ENCODE measurements at regions not wholly inside any gene's neighbourhood (a gene's known extent, or its start where the extent isn't known, plus 50 kb on each side); places are given as distances from the start of the nearest gene placed in this dataset.

DNA sequence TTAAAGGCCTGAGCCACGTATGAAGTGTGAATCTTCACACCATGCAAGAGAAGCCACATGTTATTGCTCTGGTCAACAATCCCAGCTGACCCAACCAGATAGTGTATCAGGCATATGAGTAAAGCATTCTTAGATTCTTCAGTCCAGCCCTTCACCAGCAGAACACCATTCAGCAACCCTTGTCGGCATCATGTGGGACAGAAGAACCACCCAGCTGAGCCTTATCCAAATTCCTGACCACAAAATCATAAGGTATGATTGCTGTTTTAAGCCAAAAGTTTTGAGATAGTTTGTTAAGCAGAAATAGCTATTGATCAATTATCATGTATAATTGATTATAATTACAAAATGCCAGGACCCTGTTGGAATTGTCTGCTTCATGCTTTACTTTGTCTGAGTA, 664.9 kb downstream of the VRK1 start:
- DNase-seq, result no peak

DNA sequence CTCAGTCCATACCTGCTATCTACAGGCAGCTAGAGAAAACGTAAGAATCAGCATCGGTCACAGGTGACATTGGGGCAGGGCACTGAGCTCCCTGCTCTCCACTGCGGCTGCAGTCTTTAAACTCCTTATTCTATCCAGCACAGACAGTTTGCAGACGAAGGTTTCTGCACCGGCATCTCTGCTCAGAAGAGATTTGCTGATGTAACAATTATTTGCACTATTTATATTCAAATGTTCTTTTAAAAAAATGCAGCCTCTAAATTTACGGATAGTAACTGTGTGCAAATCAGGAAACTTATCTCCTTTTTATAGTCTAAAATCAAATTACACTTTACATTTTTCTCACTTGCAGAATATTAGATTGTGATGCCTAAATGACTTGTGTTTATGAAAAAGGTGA, 671.0 kb downstream of the VRK1 start:
- no peak for DNase-seq

DNA sequence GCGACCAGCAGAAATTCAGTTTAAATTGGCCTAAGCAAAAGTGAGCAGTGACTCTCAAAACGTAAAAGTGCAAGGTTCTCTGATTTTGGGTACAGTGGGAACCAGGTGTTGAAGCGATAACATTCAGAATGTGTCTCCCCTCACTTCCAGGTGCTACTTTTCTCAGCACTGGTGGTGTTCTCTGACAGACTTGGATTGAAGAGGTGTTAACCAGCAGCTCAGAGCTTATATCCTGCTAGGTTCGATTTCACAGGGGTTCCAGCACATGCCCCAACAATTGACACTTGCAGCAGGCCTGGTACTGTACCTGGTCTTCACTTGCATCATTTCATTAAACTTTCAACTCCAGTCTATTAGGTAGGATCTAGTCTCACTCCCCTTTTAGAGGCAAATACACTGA, 680.2 kb downstream of the VRK1 start:
- no peak for DNase-seq

DNA sequence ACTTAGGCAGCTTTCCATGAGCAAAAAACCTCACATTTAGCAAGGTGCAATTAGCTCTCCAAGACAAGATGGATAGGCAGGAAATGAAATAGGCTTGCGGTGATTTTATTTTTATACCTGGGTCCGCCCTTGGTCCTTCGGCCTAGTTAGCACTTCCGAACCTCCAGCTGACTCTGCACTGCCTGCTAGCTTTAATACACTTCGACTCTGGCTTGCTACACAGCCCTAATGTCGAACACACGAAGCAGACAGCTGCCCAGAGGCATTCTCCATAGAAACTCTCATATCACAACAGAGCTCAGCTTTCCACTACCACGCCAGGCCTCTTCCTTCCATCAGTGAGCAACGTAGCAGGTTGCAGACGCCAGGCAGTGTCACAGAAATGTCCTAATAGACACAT, 688.0 kb downstream of the VRK1 start:
- no peak for DNase-seq

DNA sequence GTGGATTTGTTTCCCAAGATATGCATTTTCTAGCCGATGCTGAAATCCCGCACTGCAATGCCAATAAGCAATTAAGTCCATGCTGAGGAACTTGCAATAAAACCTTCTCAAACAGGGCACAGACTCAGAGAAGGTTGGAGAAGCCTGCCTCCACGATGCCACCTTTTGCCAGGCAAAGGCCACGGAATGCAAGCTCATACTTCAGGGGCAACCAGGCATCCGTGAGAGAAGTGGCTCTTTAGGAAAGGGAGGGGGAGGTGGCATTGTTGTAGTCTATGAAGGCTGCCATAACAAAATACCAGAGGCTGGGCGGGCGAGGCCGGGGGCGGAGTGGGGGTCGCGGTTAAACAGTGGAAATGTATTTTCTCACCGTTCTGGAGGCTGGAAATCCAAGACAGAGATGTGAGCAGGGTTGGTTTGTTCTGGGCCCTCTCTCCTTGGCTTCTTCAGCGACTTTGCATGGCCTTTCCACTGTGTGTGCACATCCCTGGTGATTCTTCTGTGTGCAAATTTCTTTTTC, 689.5 kb downstream of the VRK1 start:
- DNase-seq, result no peak

DNA sequence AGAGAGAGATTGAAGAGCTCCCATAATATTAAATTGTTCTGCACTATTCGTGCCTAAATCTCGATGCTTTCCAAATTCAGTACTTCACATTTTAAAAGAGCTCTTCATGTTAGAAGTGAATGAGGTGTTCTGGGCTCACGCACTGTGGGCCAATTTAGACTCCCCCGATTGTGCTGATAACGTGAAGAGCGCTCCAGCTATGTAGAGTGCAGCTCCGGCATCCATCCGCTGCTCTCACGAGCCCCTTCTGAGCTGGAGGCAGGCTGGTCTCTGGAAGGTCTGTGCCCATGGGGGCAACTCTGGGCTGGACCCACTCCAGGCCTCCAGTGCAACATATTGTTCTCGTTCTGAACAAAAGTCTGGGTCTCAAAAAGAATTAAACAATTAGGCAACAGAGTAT, 692.6 kb downstream of the VRK1 start:
- no peak for DNase-seq

DNA sequence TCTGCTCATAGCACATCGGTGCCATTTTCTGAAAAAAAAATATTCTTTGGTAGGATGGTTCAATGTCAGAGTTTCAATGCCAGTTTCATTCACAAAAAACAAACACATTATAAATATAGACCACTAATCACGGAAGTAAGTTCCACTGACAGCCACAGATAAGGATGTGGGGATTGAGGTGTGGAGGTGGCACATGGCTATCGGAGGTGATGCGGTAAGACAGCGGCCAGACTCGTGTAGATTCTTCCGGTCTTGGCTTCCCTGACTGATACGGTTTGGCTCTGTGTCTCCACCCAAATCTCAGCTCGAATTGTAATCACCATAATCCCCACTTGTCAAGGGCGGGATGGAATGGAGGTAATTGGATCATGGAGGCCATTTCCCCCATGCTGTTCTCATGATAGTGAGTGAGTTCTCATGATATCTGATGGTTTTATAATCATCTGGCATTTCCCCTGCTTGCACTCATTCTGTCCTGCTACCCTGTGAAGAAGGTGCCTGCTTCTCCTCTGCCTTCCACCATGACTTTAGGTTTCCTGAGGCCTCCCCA, 693.4 kb downstream of the VRK1 start:
- no peak for DNase-seq

DNA sequence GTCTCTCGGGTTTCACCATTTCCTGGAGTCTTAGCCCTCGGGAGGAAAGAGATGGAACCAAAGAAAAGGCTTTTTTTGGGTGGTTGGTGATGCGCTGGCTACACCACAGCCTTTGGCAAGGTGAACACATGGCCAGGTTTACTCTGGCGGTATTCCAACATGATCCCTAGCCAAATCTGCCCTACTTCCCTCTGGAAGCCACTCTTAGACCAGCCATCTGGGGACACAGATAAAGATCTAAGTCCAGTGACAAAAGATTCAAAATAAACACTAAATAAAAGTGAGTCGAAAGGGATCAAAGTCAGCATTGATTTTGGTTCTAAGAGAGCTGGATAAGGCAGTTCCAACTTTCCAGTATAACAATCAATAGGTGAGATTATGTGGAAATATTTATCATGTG, 694.5 kb downstream of the VRK1 start:
- no peak for DNase-seq

DNA sequence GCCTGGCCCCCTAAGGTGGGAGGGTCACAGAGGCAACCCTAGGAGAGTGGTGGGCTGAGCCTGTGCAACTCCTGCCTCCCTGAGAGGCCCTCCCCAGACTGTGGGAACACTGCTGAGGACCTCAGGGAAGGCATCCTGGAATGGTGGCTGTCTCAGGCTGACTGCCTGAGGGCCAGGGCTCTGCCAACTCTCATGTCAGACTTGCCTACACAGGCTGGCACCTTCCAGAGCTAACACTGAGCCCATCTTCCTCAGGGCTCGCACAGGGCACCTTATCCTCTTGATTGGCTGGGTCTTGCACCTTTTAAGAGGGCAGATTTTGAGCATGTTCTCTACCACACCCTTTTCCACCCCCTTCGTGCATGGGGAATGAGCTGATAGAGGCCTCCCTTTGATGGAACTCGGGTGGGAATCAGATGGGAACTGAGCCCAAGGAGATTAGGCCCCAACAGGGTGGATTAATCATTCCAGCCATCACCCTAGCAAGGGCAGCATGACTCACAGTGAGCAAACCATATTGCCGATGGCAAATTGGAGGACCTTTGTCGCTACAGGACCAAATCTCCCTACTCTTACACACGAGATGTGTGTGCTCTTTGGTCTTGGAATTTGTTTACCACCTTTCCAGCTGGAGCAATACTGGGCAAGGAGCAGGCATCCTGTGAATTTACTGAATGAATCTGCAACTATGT, 702.8 kb downstream of the VRK1 start:
- no peak for DNase-seq

DNA sequence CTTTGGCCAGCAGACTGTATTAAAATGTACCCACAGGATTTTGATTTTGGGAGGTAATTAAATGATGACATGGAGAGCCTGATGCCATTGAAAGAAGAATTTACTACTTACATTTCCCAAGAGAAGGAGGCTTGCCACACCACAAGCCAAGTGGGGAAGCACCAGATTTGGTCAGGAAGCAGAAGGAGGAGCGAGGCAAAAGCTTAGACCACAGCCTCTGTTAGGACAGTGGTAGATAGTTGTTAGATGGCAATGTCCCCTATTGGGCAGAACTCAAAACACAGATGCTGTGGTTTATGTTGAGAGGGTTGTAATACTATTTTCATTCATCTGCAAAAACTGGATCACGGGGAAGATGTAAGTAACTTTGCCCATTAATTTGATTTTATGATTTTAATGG, 709.4 kb downstream of the VRK1 start:
- DNase-seq, result no peak

DNA sequence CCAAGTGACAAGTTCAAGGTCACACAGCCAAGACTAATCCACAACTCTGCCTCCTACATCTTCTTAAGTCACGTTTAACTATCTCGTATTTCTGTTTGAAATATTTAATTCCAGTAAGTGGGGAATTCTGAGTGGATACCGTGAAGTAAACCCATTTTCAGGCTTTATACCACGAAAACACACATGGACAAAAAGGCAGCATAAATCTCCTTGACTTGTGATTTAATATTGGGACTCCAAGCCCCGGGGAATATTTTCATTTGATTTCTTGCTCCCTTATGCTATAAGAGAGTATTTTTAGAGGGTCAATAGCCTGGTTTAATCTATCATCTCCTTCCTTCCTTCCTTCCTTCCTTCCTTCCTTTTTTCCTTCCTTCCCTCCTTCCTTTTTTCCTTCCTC, 716.7 kb downstream of the VRK1 start:
- no peak for DNase-seq

DNA sequence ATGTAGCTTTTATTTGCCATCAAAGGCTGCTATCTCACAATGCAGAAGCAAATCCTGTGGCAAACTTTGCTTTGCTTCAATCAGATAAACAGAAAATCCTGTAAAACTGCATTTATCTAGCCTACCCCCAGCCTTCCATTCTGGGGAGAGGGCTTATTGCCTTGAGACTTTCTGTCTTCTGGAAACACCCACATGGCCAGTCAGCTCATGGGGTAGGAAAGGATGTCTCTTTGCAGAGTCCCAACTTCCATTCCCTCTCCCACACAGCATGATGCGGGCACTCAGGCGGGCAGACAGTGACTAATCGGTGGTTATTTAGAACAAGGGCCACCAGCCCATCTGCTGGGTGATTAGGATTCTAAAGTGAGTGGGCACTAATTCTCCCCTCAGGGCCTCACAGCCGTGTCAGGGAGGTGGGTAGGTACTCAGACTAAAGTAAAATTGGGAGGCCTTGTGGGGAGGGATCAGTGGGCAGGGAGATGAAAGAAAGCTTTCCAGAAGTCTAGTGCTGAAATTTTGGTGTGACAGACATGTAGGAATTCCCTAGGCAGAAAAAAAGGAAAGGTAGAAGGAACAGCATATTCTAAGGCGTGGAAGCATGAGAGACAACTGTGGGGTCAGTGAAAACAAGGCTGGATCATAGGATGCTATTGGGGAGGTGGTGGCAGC, 720.5 kb downstream of the VRK1 start:
- DNase-seq, result no peak

DNA sequence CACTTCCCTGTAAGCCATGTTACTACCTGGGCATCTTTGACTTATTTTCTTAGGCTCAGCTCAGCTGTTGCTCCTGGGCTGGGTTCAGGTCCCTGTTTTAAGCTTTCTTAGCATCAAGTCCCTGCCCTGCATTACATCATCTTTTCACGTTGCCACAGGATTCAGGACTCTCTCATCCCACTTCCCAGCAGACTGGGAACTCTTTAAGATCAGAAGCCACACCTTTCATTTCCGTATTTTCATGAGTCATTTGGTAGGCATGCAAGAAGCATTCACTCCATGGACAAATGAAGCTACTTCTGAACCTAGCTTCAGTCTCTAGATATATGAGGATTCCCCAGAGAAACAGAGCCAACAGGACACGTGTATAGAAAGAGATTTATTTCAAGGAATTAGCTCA, 726.8 kb downstream of the VRK1 start:
- no peak for DNase-seq

DNA sequence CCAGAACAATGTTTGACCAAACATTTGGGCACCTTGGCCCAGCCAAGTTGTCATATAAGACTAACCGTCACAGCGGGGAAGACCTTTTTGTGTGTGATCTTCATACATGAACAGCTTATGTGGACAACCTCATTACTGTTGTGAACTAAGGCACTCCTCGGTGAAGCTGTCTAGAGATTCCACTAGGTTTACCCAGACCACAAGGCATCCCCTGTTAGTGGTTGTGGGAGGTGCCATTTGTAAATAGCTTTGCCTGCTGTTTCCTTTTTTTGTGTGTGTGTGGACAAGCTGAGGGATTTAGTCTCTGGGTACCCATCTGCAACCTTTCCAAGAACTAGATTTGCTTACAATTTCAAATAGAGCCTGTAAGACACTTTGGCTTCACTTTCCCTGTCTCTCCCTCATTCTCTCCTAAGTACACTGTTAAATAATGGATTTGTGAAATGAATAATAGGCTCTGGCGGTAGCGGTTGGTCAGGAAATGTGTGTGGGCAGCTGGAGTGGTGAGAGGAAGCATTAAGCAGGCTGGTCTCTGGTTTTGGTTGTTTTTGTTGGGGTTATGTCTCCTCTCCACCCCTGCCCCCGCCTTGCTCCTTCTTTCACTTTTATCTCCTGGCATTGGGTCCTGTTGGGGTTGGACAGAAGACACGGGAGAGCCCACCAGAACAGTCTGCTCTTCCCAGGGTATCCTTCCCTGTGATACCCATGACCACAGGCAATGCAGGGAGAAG, 727.6 kb downstream of the VRK1 start:
- DNase-seq, result no peak

DNA sequence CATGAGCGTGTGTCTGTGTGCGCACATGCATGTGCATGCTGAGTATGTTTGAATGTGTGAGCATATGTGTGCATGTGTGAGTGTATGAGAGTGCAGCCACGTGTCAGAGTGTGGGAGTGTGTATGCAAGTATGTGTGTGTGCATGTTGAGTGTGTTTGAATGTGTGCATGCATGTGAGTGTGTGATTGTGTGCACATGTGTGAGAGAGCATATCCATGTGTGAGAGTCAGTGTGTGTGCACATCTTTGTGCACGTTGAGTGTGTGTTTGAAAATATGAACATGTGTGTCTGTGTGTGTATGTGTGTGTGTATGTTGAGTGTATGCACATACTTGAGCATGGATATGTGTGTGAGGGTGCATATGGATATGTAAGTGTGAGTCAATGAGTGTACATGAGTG, 730.8 kb downstream of the VRK1 start:
- no peak for DNase-seq

DNA sequence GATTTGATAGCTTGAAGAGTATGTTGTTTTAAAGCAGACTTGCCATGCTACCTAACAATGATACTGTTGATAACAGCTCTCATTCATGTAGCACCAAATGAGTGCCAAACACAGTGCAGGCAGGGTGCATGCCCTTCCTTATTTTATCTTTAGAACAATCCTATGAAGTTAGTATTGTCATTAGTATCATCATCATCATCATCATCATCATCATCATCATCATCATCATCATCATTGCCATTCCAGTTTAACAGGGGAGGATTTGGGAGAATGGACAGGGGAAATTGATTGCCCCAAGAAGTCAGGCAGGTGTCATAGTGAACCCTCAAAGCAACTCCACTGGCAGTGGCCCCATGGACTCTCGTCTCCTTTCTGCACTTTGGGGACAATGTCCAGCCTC, 734.9 kb downstream of the VRK1 start:
- no peak for DNase-seq

DNA sequence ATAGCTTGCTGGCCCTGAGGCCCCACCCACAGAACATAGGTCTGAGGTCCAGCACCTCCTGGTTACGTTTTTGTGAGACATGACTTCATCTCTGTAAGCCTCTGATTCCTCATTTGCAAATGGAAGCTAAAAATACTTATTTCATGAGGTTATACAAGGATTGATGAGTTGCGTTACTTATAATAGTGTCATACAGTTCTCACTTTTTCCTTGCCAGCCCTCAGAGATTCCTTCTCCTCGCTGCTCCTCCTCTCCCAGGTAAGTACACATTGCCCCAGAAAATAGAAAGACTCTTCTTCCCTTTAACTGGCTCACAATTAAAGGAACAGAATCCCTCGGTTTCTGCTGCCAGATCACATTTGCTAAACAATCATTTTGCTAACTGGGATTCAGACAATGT, 739.2 kb downstream of the VRK1 start:
- no peak for DNase-seq

DNA sequence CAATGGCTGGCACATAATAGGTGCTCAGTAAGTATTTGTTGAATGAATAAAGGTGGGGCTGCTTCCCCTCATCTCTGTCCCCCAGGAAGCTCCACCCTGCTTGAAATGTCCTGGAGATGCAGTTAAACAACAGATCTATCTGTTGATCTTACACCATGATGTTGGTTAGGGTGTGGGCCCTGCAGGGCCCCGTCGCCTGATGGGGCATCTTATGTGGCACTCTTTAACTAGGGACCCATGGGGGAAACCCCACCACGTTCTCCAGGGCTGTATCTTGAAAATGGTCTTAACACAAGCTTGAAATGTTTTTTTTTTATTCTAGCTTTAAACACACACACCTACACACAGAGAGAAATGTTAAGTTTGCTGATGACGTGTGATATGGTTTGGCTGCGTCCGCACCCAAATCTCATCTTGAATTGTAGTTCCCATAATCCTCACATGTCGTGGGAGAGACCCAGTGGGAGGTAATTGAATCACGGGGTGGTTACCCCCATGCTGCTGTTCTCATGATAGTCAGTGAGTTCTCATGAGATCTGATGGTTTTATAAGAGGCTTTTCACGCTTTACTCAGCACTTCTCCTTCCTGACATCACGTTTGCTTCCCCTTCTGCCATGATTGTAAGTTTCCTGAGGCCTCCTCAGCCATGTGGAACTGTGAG, 741.7 kb downstream of the VRK1 start:
- DNase-seq, result no peak

DNA sequence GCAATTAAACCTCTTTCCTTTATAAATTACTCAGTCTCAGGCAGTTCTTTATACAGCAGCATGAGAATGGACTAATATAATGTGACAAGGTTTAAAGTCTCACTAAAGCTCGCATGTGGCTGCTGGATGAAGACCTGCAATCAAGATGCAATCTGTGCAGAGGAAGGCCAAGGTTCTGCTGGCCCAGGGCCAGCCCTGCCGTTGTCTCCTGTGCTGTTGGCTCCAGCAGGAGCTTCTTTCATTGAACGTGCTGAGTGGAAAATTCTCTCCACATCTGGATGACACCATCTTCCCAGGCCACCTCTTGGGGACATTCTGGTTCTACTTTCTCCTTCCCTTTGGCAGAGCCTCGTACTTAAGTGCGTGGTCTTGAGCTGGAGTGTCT, 742.2 kb downstream of the VRK1 start:
- no peak for DNase-seq

DNA sequence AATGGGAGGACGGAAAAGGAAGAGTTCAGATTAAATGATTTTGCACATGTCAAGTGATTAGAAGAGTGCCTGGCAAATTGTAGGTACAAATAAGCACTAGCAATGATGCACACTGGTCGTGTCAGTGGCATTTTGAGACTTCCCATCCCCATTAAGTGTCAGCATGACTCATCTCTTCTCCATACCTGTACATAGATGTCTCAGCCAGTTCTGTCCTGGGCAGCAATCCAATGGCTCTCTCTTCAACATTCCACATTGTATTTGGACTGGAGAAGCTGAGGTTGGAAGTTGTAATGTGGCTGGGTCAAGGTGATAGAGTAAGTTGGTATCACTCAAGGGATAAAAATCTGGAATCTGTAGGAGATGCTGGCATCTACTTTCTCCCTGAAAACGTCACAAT, 742.7 kb downstream of the VRK1 start:
- no peak for DNase-seq

DNA sequence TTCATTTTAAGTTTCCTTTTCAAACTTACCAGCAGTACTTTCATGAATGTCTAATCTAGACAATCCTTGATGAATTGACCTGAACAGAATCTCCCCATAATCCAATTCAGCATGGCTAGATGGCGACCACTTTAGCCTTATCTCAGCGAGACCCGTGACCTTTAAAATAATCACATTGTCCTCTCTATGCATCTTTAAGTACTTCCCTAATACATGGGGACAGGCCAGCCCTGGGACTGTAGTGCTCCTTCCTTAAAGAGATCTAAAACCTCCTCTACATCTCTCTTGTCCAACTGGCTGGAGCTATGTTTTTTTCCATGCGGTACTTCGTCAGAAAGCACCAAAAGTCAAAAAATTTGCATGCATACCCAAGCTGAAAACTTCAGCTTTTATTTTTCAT, 746.0 kb downstream of the VRK1 start:
- DNase-seq, result no peak

DNA sequence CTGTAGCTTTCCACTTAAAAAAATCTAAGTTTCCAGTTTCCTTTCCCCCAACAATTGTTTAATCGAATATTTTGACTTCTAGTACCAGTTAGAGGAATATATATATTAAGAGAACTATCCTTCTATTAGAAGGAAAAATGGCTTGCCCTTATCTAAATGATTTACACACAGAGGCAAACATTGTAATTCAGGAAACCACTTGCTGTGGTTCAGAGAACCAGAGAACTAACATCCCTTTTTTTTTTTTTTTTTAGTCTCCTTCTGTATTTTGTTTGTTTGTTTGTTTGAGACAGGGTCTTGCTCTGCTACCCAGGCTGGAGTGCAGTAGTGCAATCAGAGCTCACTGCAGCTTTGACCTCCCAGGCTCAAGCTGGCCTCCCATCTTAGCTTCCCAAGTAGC, 746.6 kb downstream of the VRK1 start:
- DNase-seq, result no peak

DNA sequence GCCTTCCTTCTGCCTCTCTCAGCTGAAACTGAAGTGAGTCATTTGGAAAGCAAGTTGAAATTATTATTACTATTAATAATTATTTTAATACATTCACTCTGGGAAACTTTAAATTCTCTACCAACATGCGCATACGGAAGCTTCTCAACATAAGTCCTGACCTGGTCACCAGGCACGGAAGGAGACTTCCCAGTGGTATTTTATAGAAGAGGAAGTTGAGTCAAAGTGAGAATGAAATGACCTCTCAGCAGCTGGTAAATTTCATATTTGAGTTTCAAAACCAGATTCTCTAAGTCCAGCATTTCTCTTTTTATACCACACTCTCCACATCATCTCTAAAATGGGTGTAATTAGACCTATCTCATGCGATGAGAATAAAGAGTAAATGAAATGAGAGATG, 747.4 kb downstream of the VRK1 start:
- no peak for DNase-seq
